GM21528 (cell line): ENCODE measurements at regions not wholly inside any gene's neighbourhood (a gene's known extent, or its start where the extent isn't known, plus 50 kb on each side); places are given as distances from the start of the nearest gene placed in this dataset.

ENCODE experiments used
- ATAC-seq: cut with Tn5 transposase; IDR thresholded peaks from one replicate; pipeline ENCODE4 v1.9.1; 2021; ENCODE audit warnings: mild to moderate bottlenecking, moderate library complexity; ENCODE audit not compliant: unreplicated experiment, low FRiP score

GRCh38 chr5:165497707-165498106, 1992.3 kb downstream of the MAT2B start:
- ATAC-seq: no peak

GRCh38 chr5:165502893-165503691, 1997.7 kb downstream of the MAT2B start:
- no peak for ATAC-seq

- ATAC-seq: no peak
Observed at GRCh38 chr5:165504674-165505073, 1999.3 kb downstream of the MAT2B start.

- ATAC-seq: no peak
Observed at GRCh38 chr5:165508286-165508685, 2002.9 kb downstream of the MAT2B start.

- ATAC-seq: no peak
Observed at GRCh38 chr5:165508861-165509260, 2003.4 kb downstream of the MAT2B start.

GRCh38 chr5:165521816-165522610, 2016.6 kb downstream of the MAT2B start:
- ATAC-seq: no peak

GRCh38 chr5:165525271-165525670, 2019.9 kb downstream of the MAT2B start:
- no peak for ATAC-seq

GRCh38 chr5:165526357-165526756, 2020.9 kb downstream of the MAT2B start:
- no peak for ATAC-seq

- no peak for ATAC-seq
Observed at GRCh38 chr5:165527577-165527976, 2022.2 kb downstream of the MAT2B start.

GRCh38 chr5:165538065-165538464, 2032.6 kb downstream of the MAT2B start:
- ATAC-seq: no peak

GRCh38 chr5:165559645-165560044, 2054.2 kb downstream of the MAT2B start:
- ATAC-seq: no peak

- no peak for ATAC-seq
Observed at GRCh38 chr5:165560648-165561047, 2055.2 kb downstream of the MAT2B start.

- ATAC-seq: no peak
Observed at GRCh38 chr5:165565911-165566310, 2060.5 kb downstream of the MAT2B start.

GRCh38 chr5:165569551-165569950, 2064.1 kb downstream of the MAT2B start:
- no peak for ATAC-seq

- no peak for ATAC-seq
Observed at GRCh38 chr5:165573445-165573844, 2068.0 kb downstream of the MAT2B start.

GRCh38 chr5:165574100-165574499, 2068.7 kb downstream of the MAT2B start:
- ATAC-seq: no peak

- ATAC-seq: no peak
Observed at GRCh38 chr5:165576678-165577275, 2071.4 kb downstream of the MAT2B start.

- ATAC-seq: no peak
Observed at GRCh38 chr5:165579911-165580310, 2074.5 kb downstream of the MAT2B start.

- ATAC-seq: no peak
Observed at GRCh38 chr5:165594693-165595092, 2089.3 kb downstream of the MAT2B start.

GRCh38 chr5:165602529-165602928, 2097.1 kb downstream of the MAT2B start:
- ATAC-seq: no peak

GRCh38 chr5:165607026-165607425, 2101.6 kb downstream of the MAT2B start:
- no peak for ATAC-seq
